Tibial nerve (tissue), 4 donors: ENCODE measurements at regions not wholly inside any gene's neighbourhood (a gene's known extent, or its start where the extent isn't known, plus 50 kb on each side); places are given as distances from the start of the nearest gene placed in this dataset. TPM values are rescaled to one million over a fixed set of nuclear protein-coding genes. Genes with fewer than 3 reads are reported as not detected.

ENCODE experiments used
- DNase-seq, 2 donors: peaks; one replicate each; pipeline ENCODE4 v3.0.0-alpha.2; 2019; ENCODE audit warnings: low spot score in 2 of 2
- H3K27ac ChIP-seq, 4 donors: fragments of 200-600 bp; sonication (generic) in 3 of 4; one replicate each; pipeline ENCODE4 v1.5.1; 2017 to 2019; ENCODE audit warnings: mild to moderate bottlenecking in 1 of 4
- H3K27me3 ChIP-seq, 2 donors: fragments of 200-600 bp; sonication (generic) in 1 of 2; one replicate each; pipeline versions ENCODE4 v1.5.1 to v1.6.0; 2017 to 2019
- H3K36me3 ChIP-seq, 3 donors: fragments of 200-600 bp; sonication (generic); one replicate each; pipeline ENCODE4 v1.5.1; 2018 to 2019
- H3K4me1 ChIP-seq, 4 donors: fragments of 200-600 bp; sonication (generic) in 3 of 4; one replicate each; pipeline ENCODE4 v1.5.1; 2017 to 2019
- H3K4me3 ChIP-seq, 4 donors: fragments of 200-600 bp; sonication (generic) in 3 of 4; one replicate each; pipeline ENCODE4 v1.5.1; 2017 to 2019; ENCODE audit warnings: mild to moderate bottlenecking in 1 of 4, moderate library complexity in 1 of 4
- H3K9me3 ChIP-seq, 4 donors: fragments of 200-600 bp; sonication (generic) in 3 of 4; one replicate each; pipeline ENCODE4 v1.5.1; 2017 to 2019
- EP300 ChIP-seq, 2 donors: sonication (generic); formaldehyde crosslinking; IDR thresholded peaks; one replicate each; pipeline ENCODE4 v1.6.1; 2017; ENCODE audit warnings: antibody characterized with exemption in 2 of 2, mild to moderate bottlenecking in 1 of 2
- POLR2A ChIP-seq, 2 donors: fragments of 450-650 bp; IDR thresholded peaks; one replicate each; pipeline ENCODE4 v1.6.1; 2017; ENCODE audit warnings: antibody characterized with exemption in 2 of 2, mild to moderate bottlenecking in 2 of 2, moderate library complexity in 2 of 2
- WGBS, 2 donors: methylation state at CpG; one replicate each; pipeline ENCODE4 v1.1.5; 2018; 5-methylcytosine and 5-hydroxymethylcytosine counted together
- small RNA-seq: library from RNA; depleted of rRNA; stranded (forward); fragments of <200 nt; gene quantifications from one replicate; pipeline ENCODE3, GENCODE V24; 2016
- TF ChIP-seq, protein P1 (sequence below), 5 experiments: fragments of 200-600 bp in 3 of 5; fragments of 450-650 bp in 2 of 5; sonication (generic) in 3 of 5; IDR thresholded peaks; one replicate each; pipeline ENCODE4 v1.5.1; 2016 to 2019; ENCODE audit warnings: antibody characterized with exemption in 5 of 5, mild to moderate bottlenecking in 3 of 5, moderate library complexity in 2 of 5

GRCh38 chr4:22020129-22020528 lies 71.6 kb upstream of the KCNIP4 start:
- no peaks in the 10 kb centered on the region for H3K36me3 ChIP-seq

DNA sequence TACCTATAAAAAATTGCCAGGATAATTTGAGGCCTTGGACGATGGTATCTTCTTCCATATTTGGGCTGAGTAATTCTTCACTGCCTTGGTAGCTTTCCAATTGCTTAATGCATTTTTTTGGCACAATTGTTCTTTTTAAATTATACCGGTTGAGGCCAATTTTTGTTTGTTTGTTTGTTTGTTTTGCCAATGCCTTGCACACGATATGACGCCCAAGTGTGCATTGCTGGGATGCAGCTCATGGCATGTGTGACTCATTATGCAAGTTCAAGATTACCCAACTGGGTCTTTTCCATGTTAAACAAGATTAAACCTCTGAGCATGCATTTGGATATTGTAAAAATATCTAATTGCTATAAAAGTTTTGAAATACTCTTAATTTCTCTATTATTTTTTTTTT lies 71.1 kb upstream of the KCNIP4 start:
- DNase-seq: no peak
- Histone ChIP-seq H3K4me3 (no peak overlapping the region), H3K27me3 (no peaks in the 10 kb centered on the region), H3K36me3 (no peaks in the 10 kb centered on the region), H3K9me3 (no peaks in the 10 kb centered on the region), H3K27ac (no peak overlapping the region), H3K4me1 (no peaks in the 10 kb centered on the region)
- 63 to 70% methylated on average over 4 of the region's 4 CpGs for WGBS, 2 donors
- TF ChIP-seq, protein P1, sequence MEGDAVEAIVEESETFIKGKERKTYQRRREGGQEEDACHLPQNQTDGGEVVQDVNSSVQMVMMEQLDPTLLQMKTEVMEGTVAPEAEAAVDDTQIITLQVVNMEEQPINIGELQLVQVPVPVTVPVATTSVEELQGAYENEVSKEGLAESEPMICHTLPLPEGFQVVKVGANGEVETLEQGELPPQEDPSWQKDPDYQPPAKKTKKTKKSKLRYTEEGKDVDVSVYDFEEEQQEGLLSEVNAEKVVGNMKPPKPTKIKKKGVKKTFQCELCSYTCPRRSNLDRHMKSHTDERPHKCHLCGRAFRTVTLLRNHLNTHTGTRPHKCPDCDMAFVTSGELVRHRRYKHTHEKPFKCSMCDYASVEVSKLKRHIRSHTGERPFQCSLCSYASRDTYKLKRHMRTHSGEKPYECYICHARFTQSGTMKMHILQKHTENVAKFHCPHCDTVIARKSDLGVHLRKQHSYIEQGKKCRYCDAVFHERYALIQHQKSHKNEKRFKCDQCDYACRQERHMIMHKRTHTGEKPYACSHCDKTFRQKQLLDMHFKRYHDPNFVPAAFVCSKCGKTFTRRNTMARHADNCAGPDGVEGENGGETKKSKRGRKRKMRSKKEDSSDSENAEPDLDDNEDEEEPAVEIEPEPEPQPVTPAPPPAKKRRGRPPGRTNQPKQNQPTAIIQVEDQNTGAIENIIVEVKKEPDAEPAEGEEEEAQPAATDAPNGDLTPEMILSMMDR (IDR thresholded peaks at IDR 0.05): no peak
- no peak for TF ChIP-seq EP300 (IDR thresholded peaks at IDR 0.05)
- TF ChIP-seq POLR2A (IDR thresholded peaks at IDR 0.05): no peak

More at GRCh38 chr4:22020129-22020528, 71.6 kb upstream of the KCNIP4 start:
- Histone ChIP-seq H3K4me3 (no peak overlapping the region), H3K4me1 (no peaks in the 10 kb centered on the region), H3K27me3 (no peaks in the 10 kb centered on the region), H3K9me3 (no peaks in the 10 kb centered on the region), H3K27ac (no peak overlapping the region)
- no peak for TF ChIP-seq POLR2A (IDR thresholded peaks at IDR 0.05)
- TF ChIP-seq, protein P1 (IDR thresholded peaks at IDR 0.05): no peak
- no peak for TF ChIP-seq EP300 (IDR thresholded peaks at IDR 0.05)
- no peak for DNase-seq

DNA sequence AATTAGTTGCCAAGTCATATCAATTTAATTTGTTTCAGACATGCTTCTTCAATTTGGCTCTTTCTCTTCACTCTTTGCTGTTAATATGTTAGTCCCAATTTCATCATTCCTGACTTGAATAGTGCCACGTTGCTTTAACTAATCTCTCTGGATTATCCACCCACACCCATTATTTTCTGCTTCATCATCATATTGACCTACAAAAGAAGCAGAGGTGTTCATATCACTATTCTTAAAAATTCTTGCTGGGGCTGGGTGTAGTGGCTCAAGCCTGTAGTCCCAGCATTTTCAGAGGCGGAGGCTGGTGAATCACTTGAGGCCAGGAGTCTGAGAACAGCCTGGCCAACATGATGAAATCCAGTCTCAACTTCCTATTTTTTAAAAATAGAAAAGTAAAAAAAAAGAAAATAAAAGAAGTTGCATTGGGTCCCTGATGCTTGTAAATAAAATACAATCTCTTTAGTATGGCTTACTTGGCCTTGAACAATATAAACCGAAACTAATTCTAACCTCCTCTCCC lies 65.7 kb upstream of the KCNIP4 start:
- Histone ChIP-seq H3K9me3 (no peaks in the 10 kb centered on the region), H3K36me3 (no peaks in the 10 kb centered on the region), H3K4me1 (no peaks in the 10 kb centered on the region), H3K27me3 (no peaks in the 10 kb centered on the region), H3K27ac (no peak overlapping the region), H3K4me3 (no peak overlapping the region)
- no peak for DNase-seq
- no peak for TF ChIP-seq EP300 (IDR thresholded peaks at IDR 0.05)
- no peak for TF ChIP-seq POLR2A (IDR thresholded peaks at IDR 0.05)
- TF ChIP-seq, protein P1 (IDR thresholded peaks at IDR 0.05): no peak
- WGBS, 2 donors: 70 to 77% methylated on average over 3 of the region's 3 CpGs

DNA sequence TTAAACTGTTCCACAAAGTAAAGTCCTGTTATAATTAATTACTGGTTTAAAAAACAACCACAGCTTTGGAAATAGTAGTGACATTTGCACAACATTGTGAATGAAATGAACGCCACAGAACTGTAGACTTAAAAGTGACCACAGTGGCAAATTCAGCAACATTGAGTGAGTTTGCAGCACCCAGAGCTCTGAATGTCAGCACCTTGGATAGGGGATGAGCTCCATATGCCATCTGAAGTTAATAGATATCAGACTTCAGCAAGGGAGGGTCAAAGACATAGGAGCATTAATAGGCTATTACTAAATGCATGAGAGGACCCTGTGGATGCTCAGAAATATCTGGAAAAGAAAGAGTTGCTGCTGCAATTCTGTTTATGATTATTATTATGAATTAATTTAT lies 55.3 kb upstream of the KCNIP4 start:
- Histone ChIP-seq H3K27me3 (no peaks in the 10 kb centered on the region), H3K27ac (no peak overlapping the region), H3K36me3 (no peaks in the 10 kb centered on the region), H3K4me1 (no peaks in the 10 kb centered on the region), H3K9me3 (no peaks in the 10 kb centered on the region), H3K4me3 (no peak overlapping the region)
- 73 to 77% methylated on average over 1 of the region's 1 CpG for WGBS, 2 donors
- no peak for DNase-seq
- TF ChIP-seq, protein P1 (IDR thresholded peaks at IDR 0.05): no peak
- TF ChIP-seq POLR2A (IDR thresholded peaks at IDR 0.05) (no peak), EP300 (IDR thresholded peaks at IDR 0.05) (no peak)

Small RNA genes in the stretch of these regions (small RNA-seq; reads per million reads assigned to genes)
- gene RNU6-420P: not detected
